Caco-2 (cell line): ENCODE measurements at regions not wholly inside any gene's neighbourhood (a gene's known extent, or its start where the extent isn't known, plus 50 kb on each side); places are given as distances from the start of the nearest gene placed in this dataset.

Experiments used
- BruUV-seq: library from RNA; stranded (reverse); fragments of 400-500 nt; replicated peaks from 2 replicates; lab custom pipeline; 2021; lab: Mats Ljungman, UMichigan
- CTCF ChIA-PET: fragments of 300-600 bp; sonication (Branson Sonifier 250); formaldehyde crosslinking; loops from one replicate; lab custom pipeline; 2022; ENCODE audit warnings: antibody characterized with exemption; lab: Charles Lee
- POLR2A ChIA-PET: fragments of 300-600 bp; sonication (Branson Sonifier 250); formaldehyde crosslinking; loops from one replicate; lab custom pipeline; 2022; ENCODE audit warnings: antibody characterized with exemption; lab: Charles Lee
- DNase-seq, 2 experiments: peaks; one replicate each; pipeline versions ENCODE4 v3.0.0 to v3.0.0-alpha.2; 2020 to 2022
- H3K27me3 ChIP-seq: replicated peaks from 2 replicates; pipeline ENCODE4 v1.6.0; 2011; ENCODE audit warnings: low read length; ENCODE audit not compliant: control insufficient read depth, insufficient read depth
- H3K36me3 ChIP-seq: 2 replicates; pipeline ENCODE4 v1.5.1; 2011; ENCODE audit warnings: low read length; ENCODE audit not compliant: control insufficient read depth, insufficient read depth
- H3K4me1 ChIP-seq: fragments of 250-450 bp; sonication (Bioruptor Pico); 2 replicates; pipeline ENCODE4 v1.5.1; 2020; ENCODE audit warnings: mild to moderate bottlenecking
- H3K4me3 ChIP-seq: 2 replicates; pipeline ENCODE4 v1.5.1; 2011; ENCODE audit warnings: low read depth, mild to moderate bottlenecking, control low read depth, low read length
- H3K9me3 ChIP-seq: fragments of 250-450 bp; sonication (Bioruptor Pico); 2 replicates; pipeline ENCODE4 v1.5.1; 2020; ENCODE audit warnings: mild to moderate bottlenecking, moderate library complexity
- H3K27ac Mint-ChIP-seq: one replicate; pipeline ENCODE4 v1.8.0; 2022; ENCODE audit warnings: mixed read lengths; ENCODE audit not compliant: unreplicated experiment
- H3K27me3 Mint-ChIP-seq: one replicate; pipeline ENCODE4 v1.8.0; 2022; ENCODE audit warnings: mixed read lengths; ENCODE audit not compliant: insufficient read depth, unreplicated experiment
- H3K36me3 Mint-ChIP-seq: one replicate; pipeline ENCODE4 v1.8.0; 2022; ENCODE audit warnings: mild to moderate bottlenecking, mixed read lengths; ENCODE audit not compliant: insufficient read depth, unreplicated experiment
- H3K4me1 Mint-ChIP-seq: one replicate; pipeline ENCODE4 v1.8.0; 2022; ENCODE audit warnings: low read depth, mixed read lengths; ENCODE audit not compliant: unreplicated experiment
- H3K4me3 Mint-ChIP-seq: one replicate; pipeline ENCODE4 v1.8.0; 2022; ENCODE audit warnings: mild to moderate bottlenecking, moderate library complexity, mixed read lengths; ENCODE audit not compliant: unreplicated experiment
- H3K9me3 Mint-ChIP-seq: one replicate; pipeline ENCODE4 v1.8.0; 2022; ENCODE audit warnings: mixed read lengths; ENCODE audit not compliant: unreplicated experiment
- intact Hi-C: fragments of 100-400 bp; cut with micrococcal nuclease; formaldehyde crosslinking; loops from one replicate; pipeline ENCODE4 v1.10.0; 2022; ENCODE audit not compliant: unreplicated experiment
- TF ChIP-seq, protein P1 (sequence below), 2 experiments: fragments of 200-600 bp in 1 of 2; IDR thresholded peaks; 1 replicate in 1 of 2; 2 replicates in 1 of 2; pipeline versions ENCODE4 v1.5.1 to v1.8.0; 2011 to 2022; ENCODE audit warnings: antibody characterized with exemption in 1 of 2, control low read depth in 1 of 2, inconsistent platforms in 1 of 2, low read depth in 1 of 2, low read length in 1 of 2, mild to moderate bottlenecking in 1 of 2, moderate library complexity in 1 of 2; ENCODE audit not compliant: insufficient read depth in 1 of 2, severe bottlenecking in 1 of 2, unreplicated experiment in 1 of 2

DNA sequence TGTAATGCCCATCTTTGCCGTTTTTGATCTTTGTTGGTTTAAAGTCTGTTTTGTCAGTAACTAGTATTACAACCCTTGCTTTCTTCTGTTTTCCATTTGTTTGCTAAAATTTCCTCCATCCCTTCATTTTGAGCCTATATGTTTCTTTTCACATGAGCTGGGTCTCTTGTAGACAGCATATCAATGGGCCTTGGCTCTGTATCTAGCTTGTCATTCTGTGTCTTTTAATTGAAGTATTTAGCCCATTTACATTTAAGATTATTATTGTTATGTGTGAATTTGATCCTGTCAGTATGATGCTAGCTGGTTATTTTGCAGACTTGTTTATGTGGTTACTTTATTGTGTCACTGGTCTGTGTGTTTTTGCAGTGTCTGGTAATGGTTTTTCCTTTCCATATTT lies 913.2 kb downstream of the TRHDE start:
- no peak overlapping the region for H3K27ac Mint-ChIP-seq
- no peaks in the 10 kb centered on the region for H3K4me1 Mint-ChIP-seq
- H3K9me3 Mint-ChIP-seq, result peaks cover 23% of the 10 kb centered on the region
- H3K4me3 ChIP-seq, result no peak overlapping the region
- H3K9me3 ChIP-seq, result 0 out of 2 replicates have a peak, but pooled peaks cover 4% of the 10 kb centered on the region
- no peaks in the 10 kb centered on the region for H3K36me3 Mint-ChIP-seq
- intact Hi-C loops, result no loop called here
- H3K36me3 ChIP-seq, result no peaks in the 10 kb centered on the region
- TF ChIP-seq, protein P1, sequence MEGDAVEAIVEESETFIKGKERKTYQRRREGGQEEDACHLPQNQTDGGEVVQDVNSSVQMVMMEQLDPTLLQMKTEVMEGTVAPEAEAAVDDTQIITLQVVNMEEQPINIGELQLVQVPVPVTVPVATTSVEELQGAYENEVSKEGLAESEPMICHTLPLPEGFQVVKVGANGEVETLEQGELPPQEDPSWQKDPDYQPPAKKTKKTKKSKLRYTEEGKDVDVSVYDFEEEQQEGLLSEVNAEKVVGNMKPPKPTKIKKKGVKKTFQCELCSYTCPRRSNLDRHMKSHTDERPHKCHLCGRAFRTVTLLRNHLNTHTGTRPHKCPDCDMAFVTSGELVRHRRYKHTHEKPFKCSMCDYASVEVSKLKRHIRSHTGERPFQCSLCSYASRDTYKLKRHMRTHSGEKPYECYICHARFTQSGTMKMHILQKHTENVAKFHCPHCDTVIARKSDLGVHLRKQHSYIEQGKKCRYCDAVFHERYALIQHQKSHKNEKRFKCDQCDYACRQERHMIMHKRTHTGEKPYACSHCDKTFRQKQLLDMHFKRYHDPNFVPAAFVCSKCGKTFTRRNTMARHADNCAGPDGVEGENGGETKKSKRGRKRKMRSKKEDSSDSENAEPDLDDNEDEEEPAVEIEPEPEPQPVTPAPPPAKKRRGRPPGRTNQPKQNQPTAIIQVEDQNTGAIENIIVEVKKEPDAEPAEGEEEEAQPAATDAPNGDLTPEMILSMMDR (IDR thresholded peaks at IDR 0.05; ENCODE audit: insufficient read depth in 1 of 2, low read depth in 1 of 2, low read length in 1 of 2, severe bottlenecking in 1 of 2, unreplicated experiment in 1 of 2), result no peak
- BruUV-seq, result no TSS peak
- no peak for DNase-seq
- no peaks in the 10 kb centered on the region for H3K27me3 Mint-ChIP-seq
- no peaks in the 10 kb centered on the region for H3K4me1 ChIP-seq
- no peak overlapping the region for H3K4me3 Mint-ChIP-seq
- no peaks in the 10 kb centered on the region for H3K27me3 ChIP-seq
- ChIA-PET CTCF (interaction anchor here (0.6 kb wide), 1 partner anchor 1102 kb away, joined by 3 read pairs; no protein-coding TSS in a partner anchor), POLR2A (no interaction called here)

DNA sequence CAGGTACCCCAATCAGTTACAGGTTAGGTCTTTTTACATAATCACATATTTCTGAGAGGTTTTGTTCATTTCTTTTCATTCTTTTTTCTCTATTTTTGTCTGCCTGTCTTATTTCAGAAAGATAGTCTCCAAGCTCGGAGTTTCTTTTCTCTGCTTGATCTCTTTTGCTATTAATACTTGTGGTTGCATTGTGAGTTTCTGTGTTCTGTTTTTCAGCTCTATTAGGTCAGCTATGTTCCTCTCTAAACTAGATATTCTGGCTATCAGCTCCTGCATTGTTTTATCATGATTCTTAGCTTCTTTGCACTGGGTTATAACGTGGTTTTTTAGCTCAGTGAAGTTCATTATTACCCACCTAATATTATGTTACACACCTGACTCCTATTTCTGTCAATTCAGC lies 914.1 kb downstream of the TRHDE start:
- POLR2A ChIA-PET, result no interaction called here
- CTCF ChIA-PET, result no interaction called here
- Mint-ChIP-seq H3K9me3 (peaks cover 23% of the 10 kb centered on the region), H3K36me3 (no peaks in the 10 kb centered on the region), H3K4me1 (no peaks in the 10 kb centered on the region), H3K4me3 (no peak overlapping the region), H3K27ac (no peak overlapping the region), H3K27me3 (no peaks in the 10 kb centered on the region)
- no peaks in the 10 kb centered on the region for H3K36me3 ChIP-seq
- intact Hi-C loops, result no loop called here
- 0 out of 2 replicates have a peak, but pooled peaks cover 4% of the 10 kb centered on the region for H3K9me3 ChIP-seq
- DNase-seq, result no peak
- no peaks in the 10 kb centered on the region for H3K27me3 ChIP-seq
- TF ChIP-seq, protein P1 (IDR thresholded peaks at IDR 0.05; ENCODE audit: insufficient read depth in 1 of 2, low read depth in 1 of 2, low read length in 1 of 2, severe bottlenecking in 1 of 2, unreplicated experiment in 1 of 2), result no peak
- no peak overlapping the region for H3K4me3 ChIP-seq
- H3K4me1 ChIP-seq, result no peaks in the 10 kb centered on the region
- no TSS peak for BruUV-seq

DNA sequence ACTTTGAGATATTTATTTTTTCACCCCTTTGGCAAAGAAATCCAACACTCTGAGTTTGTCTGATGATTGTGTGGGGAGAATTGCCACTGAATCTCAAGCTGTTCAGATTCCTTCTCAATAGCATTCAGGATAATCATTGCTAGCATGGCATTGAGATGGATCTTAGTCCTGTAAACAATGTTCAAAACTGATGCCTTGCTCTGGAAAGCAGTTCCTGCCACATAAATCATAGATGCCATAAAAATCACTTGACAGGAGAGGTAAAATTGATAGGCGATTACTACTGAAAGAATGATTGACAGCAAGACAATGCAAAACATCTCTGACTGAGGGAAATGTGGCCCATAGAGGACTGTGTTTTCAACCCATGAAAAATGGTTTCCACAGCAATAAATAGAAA lies 915.6 kb downstream of the TRHDE start:
- Mint-ChIP-seq H3K27me3 (no peaks in the 10 kb centered on the region), H3K4me3 (no peak overlapping the region), H3K27ac (no peak overlapping the region), H3K9me3 (peaks cover 23% of the 10 kb centered on the region), H3K36me3 (no peaks in the 10 kb centered on the region), H3K4me1 (no peaks in the 10 kb centered on the region)
- Histone ChIP-seq H3K36me3 (no peaks in the 10 kb centered on the region), H3K4me3 (no peak overlapping the region), H3K27me3 (no peaks in the 10 kb centered on the region), H3K4me1 (no peaks in the 10 kb centered on the region), H3K9me3 (0 out of 2 replicates have a peak, but pooled peaks cover 4% of the 10 kb centered on the region)
- intact Hi-C loops, result no loop called here
- TF ChIP-seq, protein P1 (IDR thresholded peaks at IDR 0.05; ENCODE audit: insufficient read depth in 1 of 2, low read depth in 1 of 2, low read length in 1 of 2, severe bottlenecking in 1 of 2, unreplicated experiment in 1 of 2), result no peak
- POLR2A ChIA-PET, result no interaction called here
- no peak for DNase-seq
- CTCF ChIA-PET, result no interaction called here
- no TSS peak for BruUV-seq
